ENCODE measurements at regions not wholly inside any gene's neighbourhood (a gene's known extent, or its start where the extent isn't known, plus 50 kb on each side); places are given as distances from the start of the nearest gene placed in this dataset.
"Not testable (repeated sequence)": the region's sequence is repeated elsewhere in the genome, so short reads cannot be mapped to it uniquely, and the experiment has no call there.

DNA sequence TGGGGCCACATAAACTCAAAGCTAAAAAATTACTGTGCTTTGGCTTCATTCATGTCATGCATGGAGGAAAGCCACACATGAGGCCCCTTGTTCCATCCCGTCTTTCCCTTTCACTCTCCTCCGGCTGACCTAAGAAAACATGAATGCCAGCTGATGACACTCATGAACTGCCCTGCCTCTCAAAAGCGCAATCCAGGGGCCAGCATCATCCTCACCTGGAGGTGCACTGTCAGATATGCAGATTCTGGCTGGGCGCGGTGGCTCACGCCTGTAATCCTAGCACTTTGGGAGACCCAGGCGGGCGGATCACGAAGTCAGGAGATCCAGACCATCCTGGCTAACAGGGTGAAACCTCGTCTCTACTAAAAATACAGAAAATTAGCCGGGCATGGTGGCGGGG lies 116.1 kb upstream of the FOXN3 start:
- Mint-ChIP-seq H3K9me3 (peaks cover 7% of the 10 kb centered on the region), H3K4me3 (no peak overlapping the region), H3K27me3 (no peaks in the 10 kb centered on the region), H3K27ac (no peak overlapping the region), H3K4me1 (ENCODE audit: low read depth) (peaks cover 18% of the 10 kb centered on the region), H3K36me3 (ENCODE audit: low read depth) (peaks cover 5% of the 10 kb centered on the region)
- intact Hi-C loops (cut with micrococcal nuclease): no loop called here

DNA sequence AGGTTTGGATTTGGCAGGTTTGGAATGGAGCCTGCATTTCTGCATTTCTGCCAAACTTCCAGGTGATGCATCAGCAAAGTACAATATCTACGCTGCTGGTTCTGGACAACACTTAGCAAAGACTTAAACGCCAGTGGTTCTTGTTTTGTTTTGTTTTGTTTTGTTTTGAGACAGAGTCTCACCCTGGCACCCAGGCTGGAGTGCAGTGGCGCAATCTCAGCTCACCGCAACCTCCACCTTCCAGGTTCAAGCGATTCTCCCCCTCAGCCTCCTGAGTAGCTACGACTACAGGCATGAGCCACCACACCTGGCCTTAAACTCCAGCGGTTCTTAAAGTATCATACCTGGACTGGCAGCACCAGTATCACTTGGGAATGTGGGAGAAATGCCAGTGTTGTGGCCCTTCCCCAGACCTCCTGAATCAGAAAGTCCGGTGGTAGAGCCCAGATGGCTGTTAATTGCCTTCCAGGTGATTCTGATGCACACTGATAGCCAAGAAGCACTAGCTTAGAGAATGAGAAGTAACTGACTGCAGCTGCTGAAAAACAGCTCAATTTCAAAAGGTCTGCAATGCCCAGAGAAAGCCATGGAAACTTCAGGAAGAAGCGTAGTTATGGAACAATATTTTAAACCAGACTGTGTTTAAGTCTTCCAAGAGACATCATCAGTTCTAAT lies 114.8 kb upstream of the FOXN3 start:
- Mint-ChIP-seq H3K4me3 (no peak overlapping the region), H3K4me1 (ENCODE audit: low read depth) (peaks cover 16% of the 10 kb centered on the region), H3K36me3 (ENCODE audit: low read depth) (peaks cover 5% of the 10 kb centered on the region), H3K27me3 (no peaks in the 10 kb centered on the region), H3K27ac (no peak overlapping the region), H3K9me3 (peaks cover 7% of the 10 kb centered on the region)
- intact Hi-C loops (cut with micrococcal nuclease): no loop called here

DNA sequence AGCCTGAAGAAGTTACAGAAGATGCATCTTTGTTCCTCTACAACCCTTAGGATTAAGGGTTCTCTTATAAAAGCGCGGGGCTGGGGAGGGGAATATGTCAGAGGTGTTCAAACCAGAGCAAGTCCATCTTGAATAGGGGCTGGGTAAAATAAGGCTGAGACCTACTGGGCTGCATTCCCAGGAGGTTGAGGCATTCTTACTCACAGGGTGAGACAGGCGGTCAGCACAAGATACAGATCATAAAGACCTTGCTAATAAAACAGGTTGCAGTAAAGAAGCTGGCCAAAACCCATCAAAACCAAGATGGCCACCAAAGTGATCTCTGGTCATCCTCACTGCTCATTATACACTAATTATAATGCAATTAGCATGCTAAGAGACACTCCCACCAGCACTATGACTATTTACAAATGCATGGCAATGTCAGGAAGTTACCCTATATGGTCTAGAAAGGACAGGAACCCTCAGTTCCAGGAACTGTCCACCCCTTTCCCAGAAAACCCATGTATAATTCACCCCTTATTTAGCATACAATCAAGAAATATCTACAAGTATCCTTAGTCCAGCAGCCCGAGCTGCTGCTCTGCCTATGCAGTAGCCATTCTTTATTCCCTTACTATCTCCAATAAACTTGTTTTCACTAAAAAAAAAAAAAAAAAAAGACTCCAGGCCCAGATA lies 108.1 kb upstream of the FOXN3 start:
- Mint-ChIP-seq H3K4me1 (ENCODE audit: low read depth) (peaks cover 10% of the 10 kb centered on the region), H3K9me3 (peaks cover 12% of the 10 kb centered on the region), H3K36me3 (ENCODE audit: low read depth) (peaks cover 11% of the 10 kb centered on the region), H3K27me3 (no peaks in the 10 kb centered on the region), H3K4me3 (no peak overlapping the region), H3K27ac (no peak overlapping the region)
- intact Hi-C loops (cut with micrococcal nuclease): no loop called here

DNA sequence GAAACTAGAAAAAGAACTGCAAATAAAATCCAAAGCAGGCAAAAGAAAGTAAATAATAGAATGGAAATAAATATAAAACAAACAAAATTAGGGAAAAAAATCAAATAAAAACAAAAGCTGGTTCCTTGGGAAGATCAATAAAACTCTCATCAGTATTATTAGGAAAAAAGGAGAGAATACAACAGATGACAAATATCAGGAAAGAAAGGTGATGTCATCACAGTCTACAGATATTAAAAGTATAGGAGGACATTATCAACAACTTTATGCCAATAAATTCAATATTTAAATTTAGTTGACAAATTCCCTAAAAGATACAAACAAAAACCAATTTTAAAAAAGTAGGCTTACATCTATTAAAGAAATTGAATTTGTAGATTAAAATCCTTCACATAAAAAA lies 107.4 kb upstream of the FOXN3 start:
- H3K27me3 Mint-ChIP-seq: no peaks in the 10 kb centered on the region
- H3K36me3 Mint-ChIP-seq (ENCODE audit: low read depth): peaks cover 9% of the 10 kb centered on the region
- H3K27ac Mint-ChIP-seq: no peak overlapping the region
- peaks cover 7% of the 10 kb centered on the region for H3K9me3 Mint-ChIP-seq
- intact Hi-C loops (cut with micrococcal nuclease): no loop called here
- H3K4me1 Mint-ChIP-seq (ENCODE audit: low read depth): peaks cover 10% of the 10 kb centered on the region
- no peak overlapping the region for H3K4me3 Mint-ChIP-seq

DNA sequence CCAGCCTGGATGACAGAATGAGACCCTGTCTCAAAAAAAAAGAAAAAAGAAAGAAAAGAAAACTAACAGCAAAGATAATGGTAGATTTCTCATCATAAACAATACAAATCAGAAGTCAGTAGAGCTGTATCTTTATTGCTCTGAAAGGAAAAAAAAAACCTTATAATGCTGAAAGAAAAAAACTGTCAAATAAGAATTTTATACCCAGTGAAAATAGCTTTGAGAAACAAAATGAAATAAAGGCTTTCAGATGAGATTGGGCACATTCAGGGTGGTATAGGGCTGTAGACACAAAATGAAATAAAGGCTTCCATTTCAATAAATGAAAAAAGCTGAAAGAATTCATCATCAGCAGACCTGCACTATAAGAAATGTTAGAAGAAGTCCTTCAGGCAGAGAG lies 105.0 kb upstream of the FOXN3 start:
- Mint-ChIP-seq H3K4me3 (no peak overlapping the region), H3K27me3 (no peaks in the 10 kb centered on the region), H3K27ac (no peak overlapping the region), H3K36me3 (ENCODE audit: low read depth) (peaks cover 22% of the 10 kb centered on the region), H3K9me3 (peaks cover 12% of the 10 kb centered on the region), H3K4me1 (ENCODE audit: low read depth) (peaks cover 23% of the 10 kb centered on the region)
- intact Hi-C loops (cut with micrococcal nuclease): no loop called here

DNA sequence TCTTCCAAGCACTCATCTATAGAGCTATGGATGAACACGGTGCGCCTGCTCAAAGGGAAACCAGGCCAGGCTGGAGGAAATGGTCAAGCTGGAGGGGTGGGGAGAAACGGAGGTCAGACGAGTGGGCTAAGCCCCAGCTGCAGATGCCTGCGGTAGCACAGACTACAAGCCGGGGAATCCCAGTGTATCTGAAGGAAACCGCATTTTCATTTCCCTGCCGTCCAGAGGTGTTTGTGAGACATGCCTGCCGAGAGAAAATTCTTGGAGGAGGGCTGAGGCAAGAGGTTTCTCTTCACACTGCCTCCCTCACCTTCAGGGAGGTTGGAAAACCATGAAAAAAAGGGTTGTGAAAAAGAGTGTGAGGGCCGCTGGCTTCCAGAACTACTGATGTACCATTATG lies 102.0 kb upstream of the FOXN3 start:
- intact Hi-C loops (cut with micrococcal nuclease): no loop called here
- H3K9me3 Mint-ChIP-seq: peaks cover 16% of the 10 kb centered on the region
- H3K4me1 Mint-ChIP-seq (ENCODE audit: low read depth): peaks cover 25% of the 10 kb centered on the region
- no peak overlapping the region for H3K4me3 Mint-ChIP-seq
- no peak overlapping the region for H3K27ac Mint-ChIP-seq
- peaks cover 32% of the 10 kb centered on the region for H3K36me3 Mint-ChIP-seq (ENCODE audit: low read depth)
- H3K27me3 Mint-ChIP-seq: no peaks in the 10 kb centered on the region

DNA sequence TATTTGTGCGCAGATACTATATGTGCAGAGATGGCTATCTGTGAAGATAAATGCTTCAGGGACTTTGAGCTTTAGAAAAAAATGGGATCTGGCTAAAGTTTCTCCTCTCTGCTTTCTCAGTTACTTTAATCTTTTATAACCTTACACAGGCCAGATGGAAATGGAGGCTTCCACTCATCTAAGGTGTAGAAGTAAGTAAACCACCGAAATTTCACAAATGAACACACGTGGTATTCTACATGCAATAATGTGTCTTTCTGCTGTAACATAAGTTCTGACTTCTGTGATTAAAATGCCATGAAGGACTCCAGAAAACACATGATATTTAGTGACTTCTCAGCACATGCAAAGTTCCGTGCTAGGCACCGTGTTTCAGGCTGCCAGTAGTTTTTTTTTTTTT lies 99.1 kb upstream of the FOXN3 start:
- intact Hi-C loops (cut with micrococcal nuclease): no loop called here
- Mint-ChIP-seq H3K36me3 (ENCODE audit: low read depth) (peaks cover 41% of the 10 kb centered on the region), H3K27ac (no peak overlapping the region), H3K27me3 (no peaks in the 10 kb centered on the region), H3K4me1 (ENCODE audit: low read depth) (peaks cover 34% of the 10 kb centered on the region), H3K4me3 (no peak overlapping the region), H3K9me3 (peaks cover 18% of the 10 kb centered on the region)

DNA sequence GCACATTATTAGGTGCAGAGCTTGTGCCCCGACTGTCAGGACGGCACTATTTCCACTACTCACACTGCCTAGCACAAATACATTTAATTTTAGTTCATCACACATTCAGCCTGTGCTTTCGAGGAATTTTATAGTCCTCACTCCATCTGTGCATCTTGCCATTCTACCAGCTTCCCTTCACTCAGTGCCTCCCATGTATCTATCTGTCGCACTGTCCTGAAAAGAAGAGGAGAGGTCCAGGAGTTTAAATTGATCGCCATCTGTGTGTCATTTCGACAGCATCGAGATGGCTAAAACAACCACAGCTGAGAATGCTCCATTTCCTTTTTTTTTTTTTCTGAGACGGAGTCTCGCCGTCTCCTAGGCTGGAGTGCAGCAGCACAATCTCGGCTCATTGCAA lies 97.6 kb upstream of the FOXN3 start:
- H3K4me3 Mint-ChIP-seq: no peak overlapping the region
- intact Hi-C loops (cut with micrococcal nuclease): no loop called here
- peaks cover 41% of the 10 kb centered on the region for H3K36me3 Mint-ChIP-seq (ENCODE audit: low read depth)

DNA sequence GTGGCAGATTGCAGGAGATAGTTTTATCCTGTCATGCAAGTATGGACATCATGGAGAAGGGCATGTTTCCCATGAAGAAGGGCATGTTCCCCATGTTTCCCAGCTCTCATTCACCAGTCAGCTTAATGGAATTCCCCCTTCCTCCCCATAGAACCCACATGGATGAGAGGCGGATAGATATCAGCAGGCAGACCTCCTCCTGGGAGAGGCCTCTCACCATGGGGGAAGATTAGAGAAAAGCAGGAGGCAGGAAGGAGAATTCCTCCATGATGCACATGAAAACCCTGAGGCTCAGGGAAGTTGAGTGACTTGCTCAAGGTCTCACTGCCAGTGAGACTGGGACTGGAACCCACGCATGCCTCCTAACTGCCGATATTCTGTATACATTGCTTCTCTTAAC lies 92.9 kb upstream of the FOXN3 start:
- Mint-ChIP-seq H3K27me3 (no peaks in the 10 kb centered on the region), H3K36me3 (ENCODE audit: low read depth) (peaks cover 17% of the 10 kb centered on the region), H3K9me3 (peaks cover 9% of the 10 kb centered on the region), H3K4me3 (no peak overlapping the region), H3K4me1 (ENCODE audit: low read depth) (peaks cover 44% of the 10 kb centered on the region), H3K27ac (peak overlapping the region; percentile 85)
- intact Hi-C loops (cut with micrococcal nuclease): no loop called here

More for the DNA sequence above, 97.6 kb upstream of the FOXN3 start:
- Mint-ChIP-seq H3K27ac (peak overlapping the region; percentile 26), H3K27me3 (no peaks in the 10 kb centered on the region), H3K4me1 (ENCODE audit: low read depth) (peaks cover 50% of the 10 kb centered on the region), H3K9me3 (peaks cover 18% of the 10 kb centered on the region)

DNA sequence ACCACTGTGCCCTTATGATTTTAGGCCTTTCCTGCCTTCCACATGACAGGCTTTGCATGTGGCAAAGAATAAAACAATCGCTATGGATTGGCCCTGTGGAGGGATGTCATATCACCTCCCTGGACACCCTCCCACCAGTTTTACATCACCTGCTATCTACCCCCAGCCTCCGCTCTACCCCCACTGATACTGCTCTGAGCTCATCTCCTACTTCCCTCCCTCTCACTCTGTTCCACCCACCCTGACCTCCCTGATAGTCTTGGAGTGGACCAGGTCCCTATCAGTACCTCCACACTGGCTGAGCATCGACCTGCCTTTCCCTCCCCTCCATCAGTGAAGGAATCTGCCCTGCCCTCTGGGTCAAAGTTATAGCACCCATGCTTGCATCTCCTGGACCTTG lies 91.8 kb upstream of the FOXN3 start:
- Mint-ChIP-seq H3K9me3 (peaks cover 9% of the 10 kb centered on the region), H3K4me3 (no peak overlapping the region), H3K27ac (peak overlapping the region; percentile 85), H3K36me3 (ENCODE audit: low read depth) (peaks cover 17% of the 10 kb centered on the region), H3K27me3 (no peaks in the 10 kb centered on the region), H3K4me1 (ENCODE audit: low read depth) (peaks cover 46% of the 10 kb centered on the region)
- intact Hi-C loops (cut with micrococcal nuclease): no loop called here

DNA sequence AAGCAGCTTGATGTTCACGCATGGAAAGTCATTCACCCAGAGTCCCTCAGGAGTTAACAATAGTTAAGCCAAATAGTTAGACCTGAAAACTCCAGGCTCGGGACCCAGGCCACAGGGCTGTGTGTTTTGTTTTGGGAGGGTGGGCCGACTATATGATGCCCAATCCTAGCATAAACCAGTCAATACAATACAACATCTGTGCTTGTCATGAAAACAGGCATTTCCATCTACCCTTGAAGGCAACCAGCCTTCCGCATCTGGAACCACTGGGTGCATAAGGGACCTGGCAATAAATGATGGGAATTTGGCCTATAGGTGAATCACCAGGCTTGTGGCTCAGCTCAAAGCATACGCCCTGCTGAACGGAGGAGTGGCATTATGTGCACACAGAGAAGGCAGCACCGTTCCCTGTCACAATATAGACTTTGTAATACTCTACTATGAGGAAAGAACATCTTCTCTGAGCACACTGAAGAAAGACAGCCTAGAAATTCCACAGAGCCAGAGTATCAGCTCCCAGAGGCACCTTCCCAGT lies 91.0 kb upstream of the FOXN3 start:
- no peak overlapping the region for H3K4me3 Mint-ChIP-seq
- peaks cover 17% of the 10 kb centered on the region for H3K36me3 Mint-ChIP-seq (ENCODE audit: low read depth)
- H3K9me3 Mint-ChIP-seq: peaks cover 9% of the 10 kb centered on the region
- intact Hi-C loops (cut with micrococcal nuclease): no loop called here
- peaks cover 52% of the 10 kb centered on the region for H3K4me1 Mint-ChIP-seq (ENCODE audit: low read depth)
- H3K27ac Mint-ChIP-seq: no peak overlapping the region
- no peaks in the 10 kb centered on the region for H3K27me3 Mint-ChIP-seq

DNA sequence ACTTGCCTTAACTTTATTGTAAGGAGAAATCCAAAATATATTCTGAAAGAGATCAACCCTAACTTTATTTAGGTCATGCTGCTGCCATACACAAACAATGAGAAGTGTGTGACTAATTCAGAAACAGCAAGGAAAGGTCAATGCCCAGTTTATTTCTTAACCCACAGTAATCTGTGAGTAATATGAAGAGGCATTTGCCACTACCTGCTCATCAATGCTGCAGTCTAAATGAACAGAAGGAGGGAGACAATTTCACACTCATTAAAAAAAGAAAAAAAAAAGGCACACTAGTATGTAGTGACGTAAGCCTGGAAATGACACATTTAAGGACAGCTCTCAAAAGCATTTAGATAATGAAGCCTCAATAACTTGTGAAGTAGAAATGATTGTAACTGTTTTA lies 90.5 kb upstream of the FOXN3 start:
- Mint-ChIP-seq H3K4me1 (ENCODE audit: low read depth) (peaks cover 57% of the 10 kb centered on the region), H3K9me3 (peaks cover 8% of the 10 kb centered on the region), H3K4me3 (no peak overlapping the region), H3K36me3 (ENCODE audit: low read depth) (peaks cover 13% of the 10 kb centered on the region), H3K27ac (no peak overlapping the region), H3K27me3 (no peaks in the 10 kb centered on the region)
- intact Hi-C loops (cut with micrococcal nuclease): no loop called here

DNA sequence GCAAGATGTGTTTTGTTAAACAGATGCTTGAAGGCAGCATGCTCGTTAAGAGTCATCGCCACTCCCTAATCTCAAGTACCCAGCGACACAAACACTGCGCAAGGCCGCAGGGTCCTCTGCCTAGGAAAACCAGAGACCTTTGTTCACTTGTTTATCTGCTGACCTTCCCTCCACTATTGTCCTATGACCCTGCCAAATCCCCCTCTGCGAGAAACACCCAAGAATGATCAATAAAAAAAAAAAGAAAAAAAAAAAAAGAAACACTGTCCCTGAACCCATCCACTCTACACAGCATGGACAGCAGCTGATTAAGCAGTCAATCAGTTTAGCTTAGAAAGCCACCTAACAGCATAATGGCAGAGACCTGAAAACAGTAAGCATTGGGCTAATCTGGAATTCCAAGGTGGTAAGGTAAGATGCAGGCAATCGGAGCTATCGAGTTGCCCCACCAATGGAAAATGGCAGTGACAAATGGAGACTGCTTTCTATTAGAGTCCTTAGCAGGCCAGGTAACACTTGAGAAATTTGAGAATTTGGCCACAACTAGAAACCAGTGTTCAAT lies 89.9 kb upstream of the FOXN3 start:
- H3K9me3 Mint-ChIP-seq; H3K4me3 Mint-ChIP-seq; intact Hi-C loops (cut with micrococcal nuclease); H3K36me3 Mint-ChIP-seq (ENCODE audit: low read depth); H3K27me3 Mint-ChIP-seq; H3K27ac Mint-ChIP-seq: not testable (repeated sequence)
- H3K4me1 Mint-ChIP-seq (ENCODE audit: low read depth): peaks cover 60% of the 10 kb centered on the region

DNA sequence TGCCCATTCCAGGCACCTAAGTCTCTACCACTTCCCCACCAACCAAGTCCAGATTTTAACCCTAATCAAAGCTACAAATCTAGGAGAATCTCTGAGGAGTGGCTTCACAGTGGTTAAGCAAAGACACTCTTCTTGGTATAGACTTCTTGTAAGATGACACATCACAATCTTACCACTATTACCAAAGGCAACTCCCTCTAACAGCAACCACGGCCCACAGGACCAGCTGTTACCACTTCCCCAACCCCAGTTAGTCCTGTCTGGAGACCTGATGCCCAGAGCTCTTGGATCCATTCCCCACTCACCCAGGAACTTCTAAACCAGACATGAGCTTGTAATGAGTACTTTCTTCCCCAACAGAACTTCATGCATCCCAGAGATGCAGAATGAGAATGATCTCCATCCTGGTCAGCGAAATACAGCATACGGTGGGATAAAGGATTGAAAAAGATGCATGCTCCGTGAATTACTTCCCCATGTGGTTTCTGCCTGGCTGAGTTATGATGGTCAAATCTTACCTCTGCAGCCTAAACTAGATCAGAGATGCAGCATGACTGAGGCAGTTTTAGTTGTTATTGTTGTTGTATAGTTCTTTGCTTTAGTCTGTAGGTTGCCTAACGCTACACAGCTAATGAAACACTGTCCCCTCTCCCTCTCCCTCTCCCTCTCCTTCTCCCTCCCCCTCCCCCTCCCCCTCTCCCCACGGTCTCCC lies 87.7 kb upstream of the FOXN3 start:
- H3K4me1 Mint-ChIP-seq (ENCODE audit: low read depth): peaks cover 47% of the 10 kb centered on the region
- H3K4me3 Mint-ChIP-seq: peak overlapping the region; percentile 13
- H3K36me3 Mint-ChIP-seq (ENCODE audit: low read depth): peaks cover 11% of the 10 kb centered on the region
- peak overlapping the region; percentile 96 for H3K27ac Mint-ChIP-seq
- H3K27me3 Mint-ChIP-seq: no peaks in the 10 kb centered on the region
- intact Hi-C loops (cut with micrococcal nuclease): loop anchor here (1.0 kb wide), 1 partner anchor 18 kb away; no protein-coding TSS in a partner anchor
- no peaks in the 10 kb centered on the region for H3K9me3 Mint-ChIP-seq

Measured in dendritic cell treated with granulocyte-macrophage colony-stimulating factor and Interleukin-4, amounts not matched to agents 40 ng/mL and 50 ng/mL, for 4 days (primary cell).